SK-N-MC (cell line): ENCODE measurements at regions not wholly inside any gene's neighbourhood (a gene's known extent, or its start where the extent isn't known, plus 50 kb on each side); places are given as distances from the start of the nearest gene placed in this dataset.

Source experiments
- EZH2 ChIP-seq: fragments of 200-600 bp; sonication (generic); IDR thresholded peaks from one replicate; pipeline ENCODE4 v1.6.1; 2017; ENCODE audit warnings: antibody characterized with exemption
- POLR2AphosphoS5 ChIP-seq: IDR thresholded peaks from 2 replicates; pipeline ENCODE4 v1.6.1; 2012; ENCODE audit warnings: mild to moderate bottlenecking, low read depth, low read length, borderline replicate concordance

DNA sequence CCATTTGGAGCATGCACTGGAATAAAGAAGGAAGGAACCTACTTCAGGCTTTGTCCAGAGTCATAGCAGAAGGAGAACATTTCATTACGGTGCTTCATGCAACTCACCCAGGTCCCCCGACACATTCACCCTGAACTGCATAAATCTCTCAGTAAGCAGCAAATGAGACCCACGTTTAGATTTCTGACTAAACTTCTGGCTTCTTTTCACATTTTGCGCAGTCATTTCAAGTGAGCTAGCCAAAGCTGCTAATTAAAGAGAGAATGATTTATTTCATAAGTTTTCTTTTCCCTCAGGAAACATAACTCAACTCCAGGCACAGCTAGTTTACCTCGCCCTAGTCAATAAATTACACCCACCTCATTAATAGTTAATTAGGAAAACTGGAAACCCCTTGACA, 88.6 kb upstream of the GAS1 start:
- TF ChIP-seq EZH2 (no peak), POLR2AphosphoS5 (no peak)
